Effector memory CD8-positive, alpha-beta T cell (primary cell): ENCODE measurements at regions not wholly inside any gene's neighbourhood (a gene's known extent, or its start where the extent isn't known, plus 50 kb on each side); places are given as distances from the start of the nearest gene placed in this dataset.

Experiments used
- ATAC-seq: fragments of 150-1000 bp; cut with Tn5 transposase; replicated peaks from 2 replicates; pipeline ENCODE4 v1.10.0; 2021; ENCODE audit warnings: mild to moderate bottlenecking, moderate library complexity
- DNase-seq, 3 experiments: peaks; one replicate each; pipeline ENCODE4 v3.0.0; 2021
- H3K27ac Mint-ChIP-seq, 2 donors: one replicate each; pipeline ENCODE4 v1.8.0; 2022; ENCODE audit warnings: mild to moderate bottlenecking in 2 of 2, mixed read lengths in 2 of 2, moderate library complexity in 2 of 2
- H3K27me3 Mint-ChIP-seq, 2 donors: one replicate each; pipeline ENCODE4 v1.8.0; 2022; ENCODE audit warnings: mixed read lengths in 2 of 2
- H3K36me3 Mint-ChIP-seq: one replicate; pipeline ENCODE4 v1.8.0; 2022; ENCODE audit warnings: mild to moderate bottlenecking, moderate library complexity, mixed read lengths; ENCODE audit not compliant: insufficient read depth
- H3K4me1 Mint-ChIP-seq, 2 donors: one replicate each; pipeline ENCODE4 v1.8.0; 2022; ENCODE audit warnings: low read depth in 2 of 2, mixed read lengths in 2 of 2
- H3K4me3 Mint-ChIP-seq, 2 donors: one replicate each; pipeline ENCODE4 v1.8.0; 2022; ENCODE audit warnings: mild to moderate bottlenecking in 2 of 2, mixed read lengths in 2 of 2, moderate library complexity in 2 of 2
- H3K9me3 Mint-ChIP-seq, 2 donors: one replicate each; pipeline ENCODE4 v1.8.0; 2022; ENCODE audit warnings: mixed read lengths in 2 of 2

DNA sequence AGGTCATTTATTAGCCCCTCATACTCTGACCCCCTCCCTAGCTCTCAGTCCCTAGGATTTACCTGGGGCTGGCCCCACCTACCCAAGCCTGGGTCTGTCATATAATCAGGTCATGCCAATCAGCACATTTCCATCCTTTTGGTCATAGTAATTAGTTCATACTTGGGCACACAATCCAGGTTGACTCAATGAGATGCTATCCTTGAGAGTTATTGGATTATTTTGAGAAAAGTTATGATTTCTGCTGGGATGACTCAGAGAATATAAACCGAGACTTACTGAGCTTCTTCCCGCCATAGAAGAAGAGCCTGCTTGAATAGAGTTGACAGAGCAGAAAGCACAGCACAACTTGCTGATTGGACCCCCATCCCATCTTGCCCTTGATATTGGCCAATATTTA lies 331.5 kb downstream of the CBLN1 start:
- peaks cover 11 to 17% of the 10 kb centered on the region in 2 donors for H3K9me3 Mint-ChIP-seq
- H3K4me3 Mint-ChIP-seq: no peak overlapping the region
- no peaks in the 10 kb centered on the region for H3K27me3 Mint-ChIP-seq
- H3K27ac Mint-ChIP-seq: no peak overlapping the region
- no peak for ATAC-seq
- DNase-seq: no peak
- H3K4me1 Mint-ChIP-seq: no peaks in the 10 kb centered on the region
- no peaks in the 10 kb centered on the region for H3K36me3 Mint-ChIP-seq

DNA sequence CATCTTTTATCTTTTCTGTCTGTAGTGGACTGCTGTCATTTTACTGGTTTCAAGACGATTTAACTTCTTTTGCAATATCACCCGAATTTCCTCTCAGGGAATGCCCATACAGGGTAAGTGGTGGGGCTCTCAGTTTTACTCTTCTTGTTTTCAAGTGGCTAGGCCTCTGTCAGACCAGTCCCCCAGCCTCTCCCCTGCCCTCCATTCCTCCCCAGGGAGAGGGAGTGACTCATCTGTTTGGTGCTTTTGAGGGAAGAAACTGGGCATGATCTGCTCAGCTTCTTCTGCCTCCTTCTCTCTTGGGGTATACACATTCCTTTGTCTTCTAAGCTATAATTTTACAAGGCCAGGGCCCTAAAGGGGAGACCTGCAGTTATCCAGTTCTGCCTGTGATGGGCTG lies 332.0 kb downstream of the CBLN1 start:
- ATAC-seq (no peak), DNase-seq (no peak)
- peaks cover 11 to 19% of the 10 kb centered on the region in 2 donors for H3K9me3 Mint-ChIP-seq
- H3K27ac Mint-ChIP-seq: no peak overlapping the region
- H3K4me1 Mint-ChIP-seq: no peaks in the 10 kb centered on the region
- no peak overlapping the region for H3K4me3 Mint-ChIP-seq
- H3K27me3 Mint-ChIP-seq: no peaks in the 10 kb centered on the region
- H3K36me3 Mint-ChIP-seq: no peaks in the 10 kb centered on the region

DNA sequence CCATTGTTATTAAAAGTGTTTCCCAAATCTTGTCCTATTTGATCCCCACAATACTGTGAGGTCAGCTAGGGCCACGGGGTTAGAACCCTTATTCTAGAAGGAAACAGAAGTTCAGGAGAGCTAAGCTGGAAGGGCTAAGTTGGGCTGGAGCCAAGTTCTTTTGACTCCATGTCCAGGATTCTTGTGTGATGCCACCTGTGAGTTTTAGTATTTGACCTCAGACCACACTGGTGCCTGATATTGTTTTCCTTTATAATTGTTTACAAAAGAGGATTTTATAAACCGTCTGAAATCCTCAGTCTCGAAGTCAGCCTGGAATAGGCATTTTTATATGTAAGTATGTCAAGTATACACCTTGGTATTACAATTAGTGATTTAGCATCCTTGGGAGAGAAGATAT lies 332.7 kb downstream of the CBLN1 start:
- ATAC-seq: no peak
- no peaks in the 10 kb centered on the region for H3K36me3 Mint-ChIP-seq
- H3K27me3 Mint-ChIP-seq: no peaks in the 10 kb centered on the region
- no peaks in the 10 kb centered on the region for H3K4me1 Mint-ChIP-seq
- H3K27ac Mint-ChIP-seq: no peak overlapping the region
- no peak for DNase-seq
- peaks cover 16 to 26% of the 10 kb centered on the region in 2 donors for H3K9me3 Mint-ChIP-seq
- no peak overlapping the region for H3K4me3 Mint-ChIP-seq

DNA sequence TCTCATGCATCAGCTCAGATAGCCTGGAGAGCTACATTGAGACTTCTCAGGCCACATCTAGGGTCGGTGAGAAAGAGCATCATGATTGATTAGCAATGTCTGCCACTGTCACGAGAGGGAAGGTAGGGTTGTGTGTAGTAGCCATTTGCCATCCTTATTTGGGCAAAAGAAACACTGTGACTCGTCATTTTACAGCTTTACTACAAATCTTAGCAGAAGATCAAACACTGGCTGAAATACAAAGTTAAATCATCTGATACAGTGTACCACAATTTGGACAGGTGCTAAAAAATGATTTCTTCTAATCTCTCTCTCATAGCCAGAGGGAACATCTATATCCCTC lies 334.3 kb downstream of the CBLN1 start:
- H3K27ac Mint-ChIP-seq: no peak overlapping the region
- no peak overlapping the region for H3K4me3 Mint-ChIP-seq
- H3K27me3 Mint-ChIP-seq: no peaks in the 10 kb centered on the region
- H3K36me3 Mint-ChIP-seq: no peaks in the 10 kb centered on the region
- ATAC-seq: no peak
- H3K4me1 Mint-ChIP-seq: no peaks in the 10 kb centered on the region
- H3K9me3 Mint-ChIP-seq: peaks cover 16 to 26% of the 10 kb centered on the region in 2 donors
- DNase-seq: no peak

DNA sequence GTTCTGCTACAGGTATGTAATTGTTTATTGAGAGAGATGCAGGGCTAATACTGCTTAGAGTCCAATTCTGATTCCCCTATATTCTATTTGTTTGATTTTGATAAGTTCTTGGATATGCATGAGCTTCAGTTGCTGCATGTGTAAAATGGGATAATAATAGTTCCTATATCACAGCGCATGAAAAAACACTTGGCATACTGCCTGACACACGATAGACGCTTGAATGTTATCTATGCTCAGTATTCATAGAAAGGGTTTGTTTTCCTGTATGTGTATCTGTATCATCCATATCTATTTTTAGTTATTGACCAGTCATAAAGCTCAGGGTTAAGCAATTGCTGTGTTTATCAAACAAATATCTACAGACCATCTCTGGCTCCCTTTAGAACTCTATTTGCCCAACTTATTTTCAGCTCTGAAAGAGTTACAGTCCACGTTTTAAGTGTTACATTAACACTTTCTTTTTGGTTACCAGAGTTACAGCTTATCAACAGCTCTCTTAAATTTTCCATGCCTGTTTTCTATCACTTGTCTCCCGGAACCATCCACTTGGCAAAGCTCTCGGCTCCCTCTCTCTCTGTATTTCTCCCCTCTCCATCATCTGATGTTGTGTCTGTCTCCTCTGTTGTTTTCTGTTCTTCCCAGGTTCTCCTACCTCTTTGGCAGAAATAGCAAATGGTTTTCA lies 334.8 kb downstream of the CBLN1 start:
- ATAC-seq: no peak
- Mint-ChIP-seq H3K27me3 (no peaks in the 10 kb centered on the region), H3K4me3 (no peak overlapping the region), H3K9me3 (peaks cover 16 to 26% of the 10 kb centered on the region in 2 donors), H3K27ac (no peak overlapping the region), H3K36me3 (no peaks in the 10 kb centered on the region), H3K4me1 (no peaks in the 10 kb centered on the region)
- DNase-seq: no peak

DNA sequence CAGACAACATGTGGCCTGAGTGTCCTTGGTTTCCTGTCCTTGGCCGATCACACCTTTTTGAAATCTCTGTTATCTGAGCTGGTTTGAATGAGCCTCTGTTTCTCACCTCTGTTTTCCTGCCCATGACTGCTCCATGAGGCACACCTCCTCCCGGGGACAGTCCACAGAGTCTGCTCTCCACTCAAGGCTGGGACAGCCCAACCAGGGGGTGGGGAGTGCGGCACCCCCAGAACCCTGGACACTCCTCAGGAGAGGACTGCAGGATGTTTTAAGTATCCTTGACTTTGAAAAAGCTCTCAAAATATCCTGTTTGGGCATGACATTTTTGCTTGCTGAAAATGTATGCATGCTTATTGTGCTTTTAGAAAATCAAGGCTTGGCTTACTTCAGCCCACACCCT lies 333.0 kb upstream of the N4BP1 start:
- H3K4me1 Mint-ChIP-seq: no peaks in the 10 kb centered on the region
- no peak overlapping the region for H3K4me3 Mint-ChIP-seq
- H3K27me3 Mint-ChIP-seq: no peaks in the 10 kb centered on the region

DNA sequence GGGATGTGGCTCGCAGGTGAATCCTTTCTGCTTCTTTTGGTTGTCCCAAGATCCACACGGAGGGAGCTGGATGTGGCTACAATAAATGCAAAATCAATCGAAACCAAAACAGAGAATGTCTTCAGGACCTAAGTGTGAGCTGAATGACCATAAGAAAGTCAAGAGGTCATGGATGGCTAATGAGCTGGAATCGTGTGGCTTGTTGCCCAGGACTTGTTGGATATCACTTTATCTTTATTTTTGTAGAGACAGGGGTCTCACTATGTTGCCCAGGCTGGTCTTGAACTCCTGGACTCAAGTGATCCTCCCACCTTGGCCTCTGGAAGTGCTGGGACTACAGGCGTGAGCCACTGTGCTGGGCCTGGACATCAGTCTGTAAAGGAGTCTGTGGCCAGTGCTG lies 326.8 kb upstream of the N4BP1 start:
- Mint-ChIP-seq H3K27ac (no peak overlapping the region), H3K36me3 (no peaks in the 10 kb centered on the region), H3K4me1 (no peaks in the 10 kb centered on the region), H3K9me3 (peaks cover 3 to 17% of the 10 kb centered on the region in 2 donors), H3K4me3 (no peak overlapping the region), H3K27me3 (no peaks in the 10 kb centered on the region)
- no peak for ATAC-seq
- no peak for DNase-seq

More for the DNA sequence above, 333.0 kb upstream of the N4BP1 start:
- DNase-seq: no peak
- Mint-ChIP-seq H3K27ac (no peak overlapping the region), H3K9me3 (peaks cover 8 to 26% of the 10 kb centered on the region in 2 donors), H3K36me3 (no peaks in the 10 kb centered on the region)
- ATAC-seq: no peak

DNA sequence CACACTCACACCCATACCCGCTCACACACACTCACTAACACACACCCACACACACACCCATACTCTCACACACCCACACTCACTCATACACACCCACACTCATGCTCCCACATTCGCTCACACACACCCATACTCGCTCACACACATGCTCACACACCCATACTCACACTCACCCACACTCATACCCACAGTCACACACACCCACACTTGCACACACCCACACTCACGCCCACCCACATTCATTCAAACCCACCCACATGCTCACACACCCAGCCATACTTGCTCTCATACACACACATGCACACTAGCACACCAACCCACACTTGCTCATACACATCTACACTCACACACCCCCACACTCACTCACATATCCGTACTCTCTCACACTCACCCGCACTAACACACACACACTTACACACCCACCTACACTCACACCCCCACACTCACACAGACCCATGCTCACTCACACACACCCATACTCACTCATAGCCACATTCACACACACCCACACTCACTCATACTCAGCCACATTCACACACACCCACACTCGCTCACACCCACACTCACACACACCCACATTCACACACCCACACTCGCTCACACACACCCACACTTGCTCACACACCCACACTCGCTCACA lies 322.4 kb upstream of the N4BP1 start:
- ATAC-seq (no peak), DNase-seq (no peak)
- Mint-ChIP-seq H3K4me3 (no peak overlapping the region), H3K4me1 (no peaks in the 10 kb centered on the region), H3K9me3 (peaks cover 3 to 5% of the 10 kb centered on the region in 2 donors), H3K27me3 (no peaks in the 10 kb centered on the region), H3K27ac (no peak overlapping the region), H3K36me3 (no peaks in the 10 kb centered on the region)

DNA sequence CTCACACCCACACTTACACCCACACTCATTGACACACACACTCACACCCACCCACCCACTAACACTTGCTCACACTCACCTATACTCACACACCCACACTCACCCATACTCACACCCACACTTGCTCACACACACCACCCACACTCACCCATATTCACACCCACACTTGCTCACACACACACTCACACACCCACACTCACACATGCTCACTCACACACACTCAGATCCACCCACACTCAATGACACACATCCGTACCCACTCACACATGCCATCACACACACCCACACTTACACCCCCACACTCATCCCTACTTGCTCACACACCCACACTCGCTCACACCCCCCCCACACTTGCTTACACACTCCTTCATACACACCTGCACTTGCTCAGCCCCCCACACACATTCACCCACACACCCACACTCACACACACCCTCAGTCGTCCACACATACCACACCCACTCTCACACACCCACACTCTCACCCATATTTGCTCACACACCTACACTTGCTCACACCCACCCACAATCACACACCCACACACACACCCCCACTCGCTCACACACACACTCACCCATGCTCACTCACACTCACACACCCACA lies 321.1 kb upstream of the N4BP1 start:
- Mint-ChIP-seq H3K4me3 (no peak overlapping the region), H3K36me3 (peaks cover 2% of the 10 kb centered on the region), H3K4me1 (no peaks in the 10 kb centered on the region), H3K27me3 (no peaks in the 10 kb centered on the region), H3K27ac (no peak overlapping the region), H3K9me3 (peaks cover 3 to 5% of the 10 kb centered on the region in 2 donors)
- ATAC-seq (no peak), DNase-seq (no peak)

DNA sequence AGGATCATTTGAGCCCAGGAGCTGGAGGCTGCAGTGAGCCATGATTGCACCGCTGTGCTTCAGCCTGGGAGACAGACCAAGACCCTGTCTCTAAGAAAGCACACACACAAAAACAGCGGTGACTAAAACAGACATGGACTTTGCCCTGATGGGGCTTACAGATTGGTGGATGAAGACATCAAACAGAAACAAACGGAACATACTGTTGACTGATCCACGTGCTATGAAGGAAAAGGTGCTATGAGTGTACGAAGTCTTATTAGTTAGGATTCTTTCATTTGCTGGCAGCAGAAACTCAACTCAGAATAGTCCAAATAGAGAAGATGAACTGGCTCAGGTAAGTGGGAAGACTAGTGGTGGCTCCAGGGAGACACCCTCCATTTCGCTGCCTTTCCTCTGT lies 309.8 kb upstream of the N4BP1 start:
- no peaks in the 10 kb centered on the region for H3K4me1 Mint-ChIP-seq

DNA sequence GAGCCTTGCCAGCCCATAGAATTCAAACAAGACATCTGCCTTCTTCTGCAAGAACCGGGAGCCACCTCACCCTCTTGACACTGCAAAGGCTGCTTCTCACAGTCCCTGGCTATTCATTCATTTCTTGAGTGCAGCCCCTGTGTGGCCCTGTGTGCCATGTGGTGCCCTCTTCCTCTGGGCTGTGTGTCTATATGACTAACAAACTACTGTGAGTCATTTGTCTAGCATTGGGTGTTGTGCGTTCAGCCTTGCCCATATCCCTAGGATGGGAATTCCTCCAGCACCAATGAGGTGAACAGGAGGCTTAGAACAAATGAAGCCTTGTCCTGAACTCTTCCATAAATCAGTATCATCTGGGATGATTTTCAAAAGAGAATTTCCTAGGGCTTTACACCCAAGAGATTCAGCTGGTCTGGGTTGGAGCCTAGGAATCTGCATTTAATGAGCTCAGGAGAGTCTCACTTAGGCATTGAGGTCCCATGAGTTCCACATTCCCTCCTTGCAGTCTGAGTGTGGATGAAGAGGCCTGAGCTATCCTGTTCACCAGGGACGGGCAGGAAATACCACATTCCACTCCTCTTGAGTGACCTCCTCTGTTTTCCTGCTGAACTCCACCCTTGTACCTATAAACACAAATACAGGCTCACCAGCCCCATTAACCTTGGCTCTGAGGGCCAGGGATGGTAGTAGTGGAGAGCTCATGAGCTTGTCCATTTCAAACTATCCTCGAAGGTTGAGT lies 308.7 kb upstream of the N4BP1 start:
- Mint-ChIP-seq H3K27me3 (no peaks in the 10 kb centered on the region), H3K4me1 (no peaks in the 10 kb centered on the region), H3K27ac (no peak overlapping the region), H3K36me3 (no peaks in the 10 kb centered on the region), H3K4me3 (no peak overlapping the region), H3K9me3 (peaks cover 0 to 4% of the 10 kb centered on the region in 2 donors)
- DNase-seq (no peak), ATAC-seq (no peak)

More for the DNA sequence above, 309.8 kb upstream of the N4BP1 start:
- Mint-ChIP-seq H3K4me3 (no peak overlapping the region), H3K27me3 (no peaks in the 10 kb centered on the region), H3K27ac (no peak overlapping the region), H3K9me3 (peaks cover 0 to 4% of the 10 kb centered on the region in 2 donors), H3K36me3 (no peaks in the 10 kb centered on the region)
- ATAC-seq (no peak), DNase-seq (no peak)

DNA sequence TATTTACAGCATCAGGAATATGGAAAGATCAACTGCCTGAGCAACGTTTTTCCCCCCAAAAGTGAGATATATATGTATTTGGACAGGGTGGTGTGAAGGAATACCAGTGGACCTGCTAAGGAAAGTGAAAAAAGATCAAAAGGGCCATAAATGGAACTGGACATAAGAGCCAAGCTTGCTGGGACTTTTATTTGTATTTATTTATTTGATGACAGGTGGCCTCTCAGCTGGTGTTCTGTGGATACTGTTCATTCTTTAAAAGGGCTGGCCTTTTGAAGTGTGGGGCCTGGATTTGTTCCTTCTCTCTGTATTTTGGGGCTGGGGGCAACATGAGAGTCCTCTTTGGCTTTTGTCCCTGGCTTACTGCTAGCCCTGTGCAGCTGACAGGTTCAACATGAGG lies 306.6 kb upstream of the N4BP1 start:
- Mint-ChIP-seq H3K9me3 (peaks cover 0 to 4% of the 10 kb centered on the region in 2 donors), H3K36me3 (no peaks in the 10 kb centered on the region), H3K4me3 (no peak overlapping the region), H3K27me3 (no peaks in the 10 kb centered on the region), H3K4me1 (no peaks in the 10 kb centered on the region), H3K27ac (no peak overlapping the region)
- DNase-seq (no peak), ATAC-seq (no peak)

DNA sequence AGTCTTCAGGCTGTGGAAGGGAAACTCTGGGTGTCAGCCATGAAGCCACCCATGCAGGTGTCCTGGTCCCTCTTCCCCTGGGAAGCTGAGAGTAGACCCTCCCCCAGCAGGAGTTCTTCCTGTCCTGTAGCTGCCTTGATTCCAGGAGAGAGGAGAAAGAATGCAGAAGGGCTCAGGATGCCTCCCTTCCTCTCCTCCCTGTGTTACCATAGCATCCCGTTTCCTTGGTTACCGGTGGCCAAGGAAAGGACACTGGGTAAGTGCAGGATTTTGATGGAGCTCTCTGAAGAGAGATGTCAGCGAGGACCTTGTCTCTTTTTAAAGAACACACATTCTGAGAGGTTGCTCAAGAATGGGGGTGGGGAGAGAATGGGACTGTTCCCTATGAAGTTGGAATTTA lies 304.1 kb upstream of the N4BP1 start:
- Mint-ChIP-seq H3K9me3 (peaks cover 0 to 4% of the 10 kb centered on the region in 2 donors), H3K27me3 (no peaks in the 10 kb centered on the region), H3K27ac (no peak overlapping the region), H3K36me3 (no peaks in the 10 kb centered on the region), H3K4me3 (no peak overlapping the region), H3K4me1 (no peaks in the 10 kb centered on the region)
- DNase-seq: no peak
- ATAC-seq: no peak

DNA sequence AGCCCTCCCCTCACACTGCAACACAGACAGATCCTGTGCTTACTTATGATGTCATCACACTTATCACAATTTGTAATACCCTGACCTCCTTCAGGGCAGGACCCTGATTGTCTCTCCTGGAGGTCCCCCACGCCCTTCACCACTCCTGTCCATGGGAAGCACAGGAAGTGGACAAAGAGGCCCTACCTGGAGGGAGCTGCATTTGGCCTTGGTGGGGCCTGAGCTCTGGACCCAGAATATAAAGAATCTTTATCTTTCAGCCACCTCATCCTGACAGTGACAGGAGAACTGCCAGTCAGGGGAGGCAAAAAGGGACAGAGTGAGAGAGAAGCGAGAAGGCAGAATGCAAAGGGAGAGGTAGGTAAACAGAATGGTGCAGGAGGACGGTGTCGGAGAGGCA lies 303.4 kb upstream of the N4BP1 start:
- no peak overlapping the region for H3K27ac Mint-ChIP-seq
- no peak for DNase-seq
- no peak for ATAC-seq
- H3K9me3 Mint-ChIP-seq: peaks cover 0 to 4% of the 10 kb centered on the region in 2 donors
- H3K36me3 Mint-ChIP-seq: no peaks in the 10 kb centered on the region
- no peaks in the 10 kb centered on the region for H3K4me1 Mint-ChIP-seq
- H3K27me3 Mint-ChIP-seq: no peaks in the 10 kb centered on the region
- H3K4me3 Mint-ChIP-seq: no peak overlapping the region
